HG03558 (cell line): ENCODE measurements at regions not wholly inside any gene's neighbourhood (a gene's known extent, or its start where the extent isn't known, plus 50 kb on each side); places are given as distances from the start of the nearest gene placed in this dataset.

Experiments used
- ATAC-seq: cut with Tn5 transposase; IDR thresholded peaks from one replicate; pipeline ENCODE4 v1.9.1; 2021; ENCODE audit warnings: moderate number of reproducible peaks; ENCODE audit not compliant: unreplicated experiment; ENCODE audit errors: extremely low read depth

DNA sequence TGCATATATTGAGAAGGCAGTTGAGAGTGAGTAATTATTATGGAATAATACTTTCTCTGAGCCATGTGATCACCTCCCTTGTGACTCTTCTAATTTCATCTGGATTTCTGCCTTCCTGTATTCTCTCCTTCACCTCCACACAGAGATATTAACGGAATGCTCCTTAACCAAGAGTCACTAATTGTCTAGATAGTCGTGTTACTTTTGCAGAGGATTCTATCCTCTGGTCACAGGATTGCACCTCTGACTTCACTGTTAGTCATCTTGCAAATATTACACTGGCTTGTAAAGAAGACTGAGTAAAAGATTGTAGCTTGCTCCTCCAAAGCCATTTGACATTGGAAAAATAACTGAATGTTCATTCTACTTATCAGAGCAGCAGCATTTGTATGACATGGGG is 160.9 kb downstream of the SH2D1A start:
- ATAC-seq, result no peak

GRCh38 chrX:124518885-124519284 is 172.5 kb downstream of the SH2D1A start:
- no peak for ATAC-seq

DNA sequence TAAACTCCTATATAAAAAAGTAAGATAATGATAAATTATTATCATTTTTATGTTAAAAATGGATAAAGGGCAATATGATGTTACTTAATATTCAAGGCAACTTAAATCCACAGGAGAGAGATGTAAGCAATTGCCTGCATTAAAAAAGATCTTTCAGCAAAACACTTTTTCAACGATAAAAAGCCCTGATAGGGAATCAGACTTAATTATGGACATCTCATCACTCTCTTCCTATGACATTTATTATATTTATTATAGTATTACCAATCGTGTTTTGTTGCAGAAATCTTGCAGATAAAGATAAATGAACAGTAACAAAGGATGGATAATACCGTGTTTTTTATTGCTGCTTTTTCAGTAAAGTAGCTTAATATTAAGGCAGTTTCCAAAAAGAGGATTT is 178.5 kb downstream of the SH2D1A start:
- no peak for ATAC-seq

- no peak for ATAC-seq
These were observed 183.4 kb downstream of the SH2D1A start for GRCh38 chrX:124529786-124530185.

DNA sequence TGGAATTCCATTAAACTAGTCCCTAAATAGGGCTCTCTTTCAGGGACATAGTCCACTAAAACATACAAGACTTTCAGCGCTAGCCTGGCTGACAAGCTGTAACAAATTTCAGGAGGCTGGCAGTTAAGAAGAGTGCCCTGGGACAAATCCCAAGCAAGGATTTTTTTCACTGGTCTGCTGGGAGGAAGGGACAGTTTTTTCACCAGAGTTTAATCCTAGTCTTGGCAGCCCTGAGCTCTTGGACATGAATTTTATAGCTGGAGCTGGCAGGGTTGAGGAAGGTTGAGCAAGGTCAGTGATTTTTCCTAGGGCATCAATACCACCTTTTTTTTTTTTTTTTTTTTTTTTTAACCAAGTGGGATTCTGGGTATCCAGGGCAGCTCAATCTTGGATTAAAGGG is 184.4 kb downstream of the SH2D1A start:
- ATAC-seq, result no peak

DNA sequence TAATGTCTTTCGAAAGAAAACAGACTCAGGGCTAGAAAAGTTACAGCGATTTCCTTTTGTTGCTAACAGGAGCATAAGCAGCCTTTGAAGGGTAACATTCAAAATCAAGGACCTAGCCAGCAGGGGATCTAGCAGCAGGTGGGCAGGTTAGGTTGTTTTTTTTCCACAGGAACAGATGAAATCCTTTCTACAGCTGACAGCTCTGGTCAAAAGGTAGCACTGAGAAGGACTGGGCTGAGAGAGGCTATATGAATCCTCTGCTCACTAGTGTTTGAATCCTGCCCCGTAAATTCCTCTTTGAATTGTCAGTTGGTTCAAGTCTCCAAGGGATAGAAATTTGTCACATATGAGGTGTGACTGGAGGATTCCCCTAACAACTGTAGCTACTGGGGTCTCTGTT is 188.2 kb downstream of the SH2D1A start:
- no peak for ATAC-seq

GRCh38 chrX:124540474-124540873 is 194.1 kb downstream of the SH2D1A start:
- no peak for ATAC-seq

- no peak for ATAC-seq
These were observed 202.2 kb downstream of the SH2D1A start for GRCh38 chrX:124548571-124548970.

- ATAC-seq, result no peak
These were observed 208.8 kb downstream of the SH2D1A start for GRCh38 chrX:124555036-124555595.

DNA sequence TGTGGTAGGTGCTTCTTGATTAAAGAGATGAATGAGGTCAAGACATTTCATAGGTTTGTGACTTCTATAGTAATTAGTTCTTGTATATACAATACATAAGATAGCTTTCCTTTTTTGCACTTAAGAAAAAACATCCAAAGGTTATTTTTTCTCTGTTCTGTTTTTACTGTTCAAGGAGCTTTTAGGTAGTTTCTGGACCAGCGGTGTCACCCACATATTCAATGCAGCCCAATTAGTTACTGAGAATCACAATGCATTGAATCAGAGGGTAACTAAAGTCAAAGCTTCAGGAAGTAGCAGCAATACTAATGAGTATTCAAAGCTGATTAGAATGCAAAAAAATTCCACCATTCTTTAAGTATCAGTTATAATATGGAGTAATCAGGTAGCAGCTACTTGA is 211.6 kb downstream of the SH2D1A start:
- no peak for ATAC-seq

- no peak for ATAC-seq
These were observed 227.1 kb downstream of the SH2D1A start for GRCh38 chrX:124573468-124573867.

DNA sequence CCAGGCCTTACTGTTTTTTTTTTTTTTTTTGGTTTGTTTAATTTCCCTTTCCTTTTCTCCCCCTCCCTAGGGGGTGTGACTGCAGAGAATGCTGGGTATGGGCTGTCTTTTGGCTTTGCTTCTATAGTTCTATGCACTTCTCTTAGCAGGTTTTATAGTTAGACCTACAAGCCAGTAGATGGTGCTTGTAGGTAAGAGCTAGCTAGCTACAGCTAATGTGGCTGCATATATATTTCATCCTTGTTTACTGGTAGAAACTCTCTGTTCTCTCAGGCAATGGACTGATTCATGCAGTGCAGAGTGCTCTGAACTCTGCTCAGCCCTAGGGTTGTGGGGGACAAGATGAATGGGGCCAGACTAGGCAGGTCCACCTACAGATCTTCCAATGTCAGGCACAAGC is 246.4 kb downstream of the SH2D1A start:
- no peak for ATAC-seq

DNA sequence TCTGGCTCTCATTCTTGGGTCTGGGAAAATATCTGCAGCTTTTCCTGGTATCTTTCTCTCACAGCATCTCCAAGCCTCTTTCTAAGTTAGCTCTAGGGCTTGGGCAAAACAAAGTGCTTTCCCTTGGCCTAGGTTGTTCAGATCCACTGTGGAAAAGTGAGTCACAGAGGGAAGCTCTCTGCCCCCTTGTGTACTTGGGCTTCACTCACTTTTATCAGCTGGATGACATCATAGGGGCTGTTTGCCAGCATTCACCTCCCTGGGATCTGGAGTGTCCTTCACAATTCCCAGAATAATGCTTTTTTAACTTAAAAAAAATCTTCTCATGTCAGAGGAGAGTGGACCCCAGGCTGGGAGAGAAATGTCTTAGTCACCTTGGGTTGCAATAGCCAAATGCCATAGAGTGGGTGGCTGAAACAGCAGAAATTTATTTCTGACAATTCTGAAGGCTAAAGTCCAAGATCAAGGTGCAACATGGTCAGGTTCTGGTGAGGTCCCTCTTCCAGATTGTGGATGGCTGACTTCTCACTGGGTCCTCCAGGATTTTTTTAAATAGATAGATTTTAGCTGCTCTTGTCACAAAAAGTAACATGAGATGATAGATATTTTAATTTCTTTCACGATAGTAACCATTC is 247.8 kb downstream of the SH2D1A start:
- ATAC-seq, result no peak

DNA sequence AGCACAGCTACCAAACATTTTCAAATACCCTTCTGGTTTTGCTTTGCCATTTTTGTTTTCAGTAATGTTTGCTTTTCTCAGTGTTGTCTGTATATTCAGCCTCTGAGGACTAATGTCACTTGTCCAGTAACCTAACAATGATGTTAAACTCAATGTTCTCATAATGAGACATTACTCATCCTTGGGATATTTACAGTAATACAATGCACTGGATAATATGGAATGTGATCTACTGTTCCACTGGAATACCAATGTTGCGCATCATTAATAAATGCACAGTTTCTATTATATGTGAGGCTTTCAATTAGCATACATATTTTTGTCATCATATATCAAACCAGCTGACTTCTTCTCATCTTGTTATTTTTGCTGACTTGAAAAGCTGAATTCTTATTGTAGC is 259.1 kb downstream of the SH2D1A start:
- ATAC-seq, result no peak

GRCh38 chrX:124606724-124607123 is 260.4 kb downstream of the SH2D1A start:
- no peak for ATAC-seq

- no peak for ATAC-seq
These were observed 273.3 kb downstream of the SH2D1A start for GRCh38 chrX:124619710-124620109.

DNA sequence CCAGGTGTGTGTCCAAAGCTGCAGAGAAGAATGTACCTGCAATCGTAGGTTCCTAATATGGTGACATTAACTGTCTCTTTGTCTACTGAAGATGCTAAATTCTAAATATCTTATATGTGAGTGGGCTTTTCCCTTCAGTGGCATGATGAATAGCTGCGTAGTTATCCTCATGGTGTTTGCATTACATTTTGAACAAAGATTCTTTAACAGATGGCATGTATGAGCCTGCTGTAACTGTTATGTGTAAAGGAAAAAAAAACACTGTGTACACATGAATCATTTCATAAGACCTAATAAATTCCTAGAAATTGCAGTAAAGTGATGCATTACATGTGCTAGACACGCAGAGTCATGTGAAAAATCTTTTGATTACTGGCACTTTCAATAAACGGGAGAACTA is 288.0 kb downstream of the SH2D1A start:
- no peak for ATAC-seq

DNA sequence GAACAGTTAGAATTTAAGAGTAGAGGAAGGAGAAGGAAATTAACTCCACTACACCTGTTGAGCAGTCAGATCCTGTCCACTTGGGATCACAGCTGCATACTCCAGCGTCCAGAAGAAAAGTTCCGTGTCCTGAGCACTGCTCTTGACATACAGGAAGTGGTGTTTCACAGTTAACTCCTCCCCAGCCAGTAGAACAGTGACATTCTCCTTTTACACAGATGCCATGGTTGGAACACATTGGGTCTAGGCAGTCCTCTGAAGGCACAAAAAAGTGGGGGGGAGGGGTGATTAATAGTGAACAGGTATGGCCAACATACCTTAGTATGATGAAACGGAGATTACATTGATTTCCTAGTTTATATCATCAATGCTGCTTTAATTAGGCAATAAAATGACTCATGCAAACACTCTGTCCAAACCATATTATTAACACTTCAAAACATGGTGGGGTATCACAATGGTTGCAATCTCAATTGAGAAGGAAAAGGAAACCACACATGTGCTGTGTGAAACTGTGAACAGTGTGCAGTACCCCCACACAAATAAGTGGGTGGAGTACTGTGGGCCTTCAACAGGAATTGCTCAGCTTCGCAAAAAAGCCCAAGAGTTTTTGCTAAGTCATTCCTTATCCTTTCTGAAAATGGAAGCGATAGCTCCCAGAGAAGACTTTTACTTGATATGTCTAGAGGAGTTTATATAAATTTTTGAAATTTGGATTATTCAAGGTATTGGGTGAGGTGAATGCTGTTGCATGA is 295.6 kb downstream of the SH2D1A start:
- ATAC-seq, result no peak

GRCh38 chrX:124646403-124646802 is 300.0 kb downstream of the SH2D1A start:
- ATAC-seq, result no peak

DNA sequence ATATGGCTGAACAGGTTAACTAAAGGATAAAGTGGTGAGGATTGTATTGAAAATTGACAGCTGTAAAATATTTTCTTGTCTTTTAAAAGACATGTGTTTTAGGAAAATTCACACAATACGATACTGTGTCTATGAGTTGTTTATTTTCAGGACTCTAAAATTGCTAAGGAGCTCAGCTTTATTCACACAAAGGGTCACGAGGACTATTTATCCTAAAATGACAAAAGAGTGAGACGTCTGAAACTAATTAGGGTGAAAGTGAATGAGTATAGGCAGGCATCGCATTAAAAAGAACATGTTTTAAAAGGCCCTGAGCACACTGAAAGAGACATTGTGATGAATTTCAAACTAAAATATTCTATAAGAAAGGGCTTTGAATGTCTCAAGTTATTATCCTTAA is 304.7 kb downstream of the SH2D1A start:
- no peak for ATAC-seq

DNA sequence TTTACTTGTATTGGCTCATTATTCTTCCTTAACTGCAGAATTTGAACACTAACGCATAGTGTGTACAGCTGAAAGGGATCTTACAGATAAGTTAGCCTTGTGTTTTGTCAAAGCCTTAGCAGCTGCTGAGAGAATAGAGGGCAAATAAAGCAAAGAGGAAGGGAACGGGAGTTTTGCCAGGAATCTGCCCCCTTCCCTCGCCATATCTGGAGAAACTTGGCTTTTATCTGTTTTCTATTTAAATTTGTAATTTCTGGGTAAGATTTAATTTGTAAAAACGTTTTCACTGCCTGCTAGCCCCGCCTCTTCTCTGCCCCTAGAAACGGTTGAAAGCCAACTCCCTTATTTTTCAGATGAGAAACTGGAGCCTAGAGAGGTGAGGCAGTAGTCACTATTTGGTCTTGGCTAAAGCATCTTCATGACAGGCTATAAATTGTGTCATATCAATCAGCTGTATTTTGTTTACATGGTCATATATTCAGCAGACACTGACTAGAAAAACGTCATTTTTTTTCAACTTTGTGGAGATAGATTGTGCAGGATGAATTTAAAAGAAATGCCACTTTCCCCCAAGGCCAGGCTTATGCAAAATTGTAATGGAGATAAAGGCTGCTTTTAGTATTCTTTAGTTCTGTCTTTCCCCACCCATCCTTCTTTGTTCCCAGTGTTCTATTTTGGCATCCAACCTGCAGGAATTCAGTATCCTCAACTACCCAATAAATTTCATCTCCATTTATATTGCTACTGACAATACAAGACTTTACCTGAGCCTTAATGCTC is 319.4 kb downstream of the SH2D1A start:
- ATAC-seq, result no peak
